PC-9 (cell line): ENCODE measurements at regions not wholly inside any gene's neighbourhood (a gene's known extent, or its start where the extent isn't known, plus 50 kb on each side); places are given as distances from the start of the nearest gene placed in this dataset.

Experiments used
- BruUV-seq: library from RNA; stranded (reverse); fragments of 400-500 nt; replicated peaks from 2 replicates; lab custom pipeline; 2021; lab: Mats Ljungman, UMichigan
- CTCF ChIA-PET: fragments of 300-600 bp; sonication (Branson Sonifier 250); formaldehyde crosslinking; loops from one replicate; lab custom pipeline; 2022; ENCODE audit warnings: antibody characterized with exemption; lab: Charles Lee
- POLR2A ChIA-PET: fragments of 300-600 bp; sonication (Branson Sonifier 250); formaldehyde crosslinking; loops from one replicate; lab custom pipeline; 2022; ENCODE audit warnings: antibody characterized with exemption; ENCODE audit not compliant: unreplicated experiment; lab: Charles Lee
- DNase-seq, 2 experiments: peaks; one replicate each; pipeline versions ENCODE4 v3.0.0 to v3.0.0-alpha.2; 2015 to 2022; ENCODE audit warnings: mixed read lengths in 1 of 2
- H2AFZ ChIP-seq: fragments of 200-600 bp; sonication (generic); 2 replicates; pipeline ENCODE4 v1.8.1; 2017; ENCODE audit warnings: antibody characterized with exemption
- H3F3A ChIP-seq: fragments of 200-600 bp; sonication (generic); 2 replicates; pipeline ENCODE4 v1.8.1; 2017; ENCODE audit warnings: antibody characterized with exemption, mild to moderate bottlenecking, low read depth; ENCODE audit not compliant: insufficient read depth
- H3K27ac ChIP-seq: fragments of 200-600 bp; sonication (generic); 2 replicates; pipeline ENCODE4 v1.6.1; 2016; ENCODE audit warnings: mixed run types
- H3K27me3 ChIP-seq: fragments of 200-600 bp; sonication (generic); 2 replicates; pipeline ENCODE4 v1.6.1; 2016; ENCODE audit warnings: low read depth, mixed run types; ENCODE audit not compliant: insufficient read depth
- H3K36me3 ChIP-seq: fragments of 200-600 bp; sonication (generic); 2 replicates; pipeline ENCODE4 v1.6.1; 2016; ENCODE audit warnings: low read depth, mixed run types
- H3K4me1 ChIP-seq: fragments of 200-600 bp; sonication (generic); replicated peaks from 2 replicates; pipeline ENCODE4 v1.6.1; 2016; ENCODE audit warnings: mixed run types; ENCODE audit not compliant: insufficient read depth
- H3K4me2 ChIP-seq: fragments of 200-600 bp; sonication (generic); 2 replicates; pipeline ENCODE4 v1.6.1; 2017; ENCODE audit warnings: mixed run types
- H3K4me3 ChIP-seq: fragments of 200-600 bp; sonication (generic); 2 replicates; pipeline ENCODE4 v1.6.1; 2016; ENCODE audit warnings: mixed run types
- H3K79me2 ChIP-seq: fragments of 200-600 bp; sonication (generic); 2 replicates; pipeline ENCODE4 v1.6.1; 2017; ENCODE audit warnings: low read depth, mixed run types
- H3K9me2 ChIP-seq: fragments of 200-600 bp; sonication (generic); 2 replicates; pipeline ENCODE4 v1.8.1; 2017; ENCODE audit warnings: mild to moderate bottlenecking; ENCODE audit not compliant: insufficient read depth
- H3K9me3 ChIP-seq: fragments of 200-600 bp; sonication (generic); 2 replicates; pipeline ENCODE4 v1.8.1; 2016; ENCODE audit warnings: low read depth; ENCODE audit not compliant: insufficient read depth
- H4K20me1 ChIP-seq: fragments of 200-600 bp; sonication (generic); 2 replicates; pipeline ENCODE4 v1.8.1; 2017; ENCODE audit not compliant: insufficient read depth
- EZH2 ChIP-seq: fragments of 200-600 bp; sonication (generic); IDR thresholded peaks from 2 replicates; pipeline ENCODE4 v1.8.0; 2017; ENCODE audit warnings: antibody characterized with exemption, low read depth
- intact Hi-C: fragments of 100-400 bp; cut with micrococcal nuclease; formaldehyde crosslinking; loops from one replicate; pipeline ENCODE4 v1.10.0; 2022; ENCODE audit not compliant: unreplicated experiment
- TF ChIP-seq, protein P1 (sequence below): fragments of 200-600 bp; sonication (generic); conservative IDR thresholded peaks from 2 replicates; pipeline ENCODE4 v1.6.1; 2017; ENCODE audit warnings: mixed run types, antibody characterized with exemption, mild to moderate bottlenecking, moderate library complexity

GRCh38 chr12:86456241-86456640 is 200.1 kb upstream of the MGAT4C start:
- no peak for TF ChIP-seq EZH2
- TF ChIP-seq, protein P1, sequence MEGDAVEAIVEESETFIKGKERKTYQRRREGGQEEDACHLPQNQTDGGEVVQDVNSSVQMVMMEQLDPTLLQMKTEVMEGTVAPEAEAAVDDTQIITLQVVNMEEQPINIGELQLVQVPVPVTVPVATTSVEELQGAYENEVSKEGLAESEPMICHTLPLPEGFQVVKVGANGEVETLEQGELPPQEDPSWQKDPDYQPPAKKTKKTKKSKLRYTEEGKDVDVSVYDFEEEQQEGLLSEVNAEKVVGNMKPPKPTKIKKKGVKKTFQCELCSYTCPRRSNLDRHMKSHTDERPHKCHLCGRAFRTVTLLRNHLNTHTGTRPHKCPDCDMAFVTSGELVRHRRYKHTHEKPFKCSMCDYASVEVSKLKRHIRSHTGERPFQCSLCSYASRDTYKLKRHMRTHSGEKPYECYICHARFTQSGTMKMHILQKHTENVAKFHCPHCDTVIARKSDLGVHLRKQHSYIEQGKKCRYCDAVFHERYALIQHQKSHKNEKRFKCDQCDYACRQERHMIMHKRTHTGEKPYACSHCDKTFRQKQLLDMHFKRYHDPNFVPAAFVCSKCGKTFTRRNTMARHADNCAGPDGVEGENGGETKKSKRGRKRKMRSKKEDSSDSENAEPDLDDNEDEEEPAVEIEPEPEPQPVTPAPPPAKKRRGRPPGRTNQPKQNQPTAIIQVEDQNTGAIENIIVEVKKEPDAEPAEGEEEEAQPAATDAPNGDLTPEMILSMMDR = no peak
- ChIA-PET CTCF (no interaction called here), POLR2A (no interaction called here)
- H3K4me2 ChIP-seq = no peak overlapping the region
- H4K20me1 ChIP-seq = no peaks in the 10 kb centered on the region
- no peaks in the 10 kb centered on the region for H3F3A ChIP-seq
- no peak for DNase-seq
- no peaks in the 10 kb centered on the region for H3K4me1 ChIP-seq
- no peak overlapping the region for H2AFZ ChIP-seq
- H3K27ac ChIP-seq = no peak overlapping the region
- no peaks in the 10 kb centered on the region for H3K9me3 ChIP-seq
- no TSS peak for BruUV-seq
- intact Hi-C loops = no loop called here
- no peak overlapping the region for H3K4me3 ChIP-seq
- H3K9me2 ChIP-seq = no peaks in the 10 kb centered on the region; the same call in 1 of the 2 replicates
- H3K36me3 ChIP-seq = no peaks in the 10 kb centered on the region
- no peaks in the 10 kb centered on the region for H3K27me3 ChIP-seq
- no peaks in the 10 kb centered on the region for H3K79me2 ChIP-seq

GRCh38 chr12:86445356-86445755 is 189.2 kb upstream of the MGAT4C start:
- ChIA-PET POLR2A (no interaction called here), CTCF (no interaction called here)
- H3K4me2 ChIP-seq = no peak overlapping the region
- no TSS peak for BruUV-seq
- H3F3A ChIP-seq = no peaks in the 10 kb centered on the region
- H3K9me2 ChIP-seq = no peaks in the 10 kb centered on the region; the same call in 1 of the 2 replicates
- H3K4me1 ChIP-seq = no peaks in the 10 kb centered on the region
- intact Hi-C loops = no loop called here
- no peaks in the 10 kb centered on the region for H4K20me1 ChIP-seq
- H3K36me3 ChIP-seq = no peaks in the 10 kb centered on the region
- H3K9me3 ChIP-seq = no peaks in the 10 kb centered on the region
- H3K79me2 ChIP-seq = no peaks in the 10 kb centered on the region
- H2AFZ ChIP-seq = no peak overlapping the region
- no peak for TF ChIP-seq EZH2
- TF ChIP-seq, protein P1 = no peak
- no peak for DNase-seq
- H3K4me3 ChIP-seq = no peak overlapping the region
- H3K27ac ChIP-seq = no peak overlapping the region
- H3K27me3 ChIP-seq = no peaks in the 10 kb centered on the region

GRCh38 chr12:86435053-86435452 is 178.9 kb upstream of the MGAT4C start:
- Histone ChIP-seq H3K4me1 (no peaks in the 10 kb centered on the region), H3K9me3 (no peaks in the 10 kb centered on the region), H3K27me3 (no peaks in the 10 kb centered on the region), H3K27ac (no peak overlapping the region), H3F3A (no peaks in the 10 kb centered on the region), H3K36me3 (no peaks in the 10 kb centered on the region), H3K4me2 (no peak overlapping the region), H2AFZ (peak overlapping the region; percentile 30; the same call in 1 of the 2 replicates), H3K9me2 (no peaks in the 10 kb centered on the region; the same call in 1 of the 2 replicates), H3K79me2 (no peaks in the 10 kb centered on the region), H4K20me1 (no peaks in the 10 kb centered on the region), H3K4me3 (no peak overlapping the region)
- DNase-seq = no peak
- CTCF ChIA-PET = no interaction called here
- intact Hi-C loops = no loop called here
- no TSS peak for BruUV-seq
- TF ChIP-seq, protein P1 = no peak
- TF ChIP-seq EZH2 = no peak
- POLR2A ChIA-PET = no interaction called here
